Activated CD4-positive, alpha-beta T cell treated with anti-CD3 and anti-CD28 coated beads for 4 hours (primary cell): ENCODE measurements at regions not wholly inside any gene's neighbourhood (a gene's known extent, or its start where the extent isn't known, plus 50 kb on each side); places are given as distances from the start of the nearest gene placed in this dataset.

Experiments used
- DNase-seq, 2 donors: peaks; one replicate each; pipeline ENCODE4 v3.0.0-alpha.2; 2020

GRCh38 chr2:128640845-128641360, 322.2 kb upstream of the HS6ST1 start:
- no peak for DNase-seq

DNA sequence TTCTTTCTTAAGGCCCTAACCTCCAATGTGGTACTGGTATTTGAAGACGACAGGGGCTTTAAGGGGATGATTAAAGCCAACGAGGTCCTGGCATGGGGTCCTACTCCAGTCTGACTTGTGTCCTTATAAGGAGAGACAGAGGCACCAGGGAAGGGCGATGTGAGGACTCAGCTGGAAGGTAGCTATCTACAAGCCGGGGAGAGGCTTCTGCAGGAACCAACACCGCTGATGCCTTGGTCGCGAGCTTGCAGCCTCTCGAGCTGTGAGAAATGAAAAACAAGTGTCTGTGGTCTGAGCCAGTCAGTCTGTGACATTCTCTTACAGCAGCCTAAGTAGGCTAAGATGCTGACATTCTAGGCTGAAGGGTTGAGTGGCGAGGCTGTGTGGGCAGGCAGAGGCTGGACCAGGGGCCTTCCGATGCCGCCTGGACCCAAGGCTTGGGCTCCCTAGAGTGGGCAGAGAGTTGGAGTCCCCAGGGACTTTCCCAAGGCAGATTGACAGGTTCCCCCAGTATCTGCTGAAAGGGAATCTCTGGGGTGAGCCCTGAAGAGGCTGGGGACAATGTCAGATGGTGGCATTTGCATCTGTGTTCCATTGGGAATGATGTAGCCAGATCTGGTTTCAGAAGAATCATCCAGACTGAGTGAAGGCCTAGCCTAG, 322.9 kb upstream of the HS6ST1 start:
- no peak for DNase-seq

DNA sequence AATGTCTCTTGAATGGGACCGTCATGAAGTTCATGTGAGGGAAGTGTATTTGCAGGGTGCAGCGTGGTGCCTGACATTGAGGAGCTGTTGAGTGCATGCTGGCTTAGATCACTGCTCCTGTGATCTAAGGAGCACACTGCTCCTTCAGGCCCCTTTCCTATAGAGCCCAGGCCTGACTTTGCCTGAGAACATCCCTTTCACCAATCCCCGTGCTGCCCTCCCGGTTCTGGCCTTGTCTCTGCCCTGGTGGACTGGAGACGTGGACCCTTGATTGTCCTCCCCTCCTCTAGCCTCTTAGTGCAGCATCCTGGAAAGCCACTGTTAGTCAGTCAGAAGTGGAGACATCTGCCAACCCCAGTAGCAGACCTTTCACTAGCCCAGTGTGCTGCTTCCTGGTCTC, 323.6 kb upstream of the HS6ST1 start:
- no peak for DNase-seq

DNA sequence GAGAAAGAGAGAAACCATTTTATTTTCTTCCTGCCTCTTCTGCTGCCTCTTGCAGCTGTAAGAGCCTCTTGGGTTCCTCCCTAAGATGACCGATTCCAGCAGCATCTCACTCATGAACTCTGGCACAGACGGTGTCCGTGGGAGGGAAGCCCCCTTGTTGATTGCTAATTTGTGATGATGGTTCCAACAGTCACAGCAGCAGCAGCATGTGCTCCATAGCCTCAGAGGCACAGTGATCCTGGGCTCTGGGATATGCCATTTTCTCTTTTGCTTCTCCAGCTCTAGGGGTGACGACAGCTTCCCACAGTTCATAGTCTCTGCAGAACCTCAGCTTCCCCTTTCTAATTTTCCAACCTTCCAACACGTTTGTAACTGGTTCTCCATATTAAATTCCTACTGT, 324.2 kb upstream of the HS6ST1 start:
- DNase-seq, result no peak

- no peak for DNase-seq
Measured at GRCh38 chr2:128643221-128644065, 324.8 kb upstream of the HS6ST1 start.

- no peak for DNase-seq
Measured at GRCh38 chr2:128644156-128644555, 325.5 kb upstream of the HS6ST1 start.

DNA sequence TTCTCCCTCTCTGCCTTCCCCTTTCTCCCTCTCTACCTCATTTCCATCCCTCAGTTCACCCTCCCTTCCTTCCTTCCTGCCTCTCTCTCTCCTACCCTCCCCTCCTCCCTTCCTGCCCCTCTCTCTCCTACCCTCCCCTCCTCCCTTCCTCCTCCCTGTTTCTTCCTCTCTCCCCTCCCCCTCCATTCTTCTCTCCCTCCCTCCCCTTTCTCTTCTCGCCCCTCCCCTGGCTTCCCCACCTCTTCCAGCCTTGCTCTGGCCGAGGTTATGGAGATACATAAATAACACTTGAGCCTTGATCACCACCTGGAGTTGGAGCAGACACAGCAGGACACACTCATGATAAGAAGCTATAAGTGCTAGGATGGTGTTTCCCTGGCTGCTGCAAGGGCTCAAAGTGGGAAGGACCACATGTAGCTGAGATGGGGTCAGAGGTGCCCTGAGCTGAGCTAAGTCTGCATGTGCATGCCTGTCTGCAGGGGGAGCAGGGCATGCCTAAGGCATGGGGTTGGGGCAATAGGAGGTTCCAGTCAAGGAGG, 326.1 kb upstream of the HS6ST1 start:
- DNase-seq, result no peak

DNA sequence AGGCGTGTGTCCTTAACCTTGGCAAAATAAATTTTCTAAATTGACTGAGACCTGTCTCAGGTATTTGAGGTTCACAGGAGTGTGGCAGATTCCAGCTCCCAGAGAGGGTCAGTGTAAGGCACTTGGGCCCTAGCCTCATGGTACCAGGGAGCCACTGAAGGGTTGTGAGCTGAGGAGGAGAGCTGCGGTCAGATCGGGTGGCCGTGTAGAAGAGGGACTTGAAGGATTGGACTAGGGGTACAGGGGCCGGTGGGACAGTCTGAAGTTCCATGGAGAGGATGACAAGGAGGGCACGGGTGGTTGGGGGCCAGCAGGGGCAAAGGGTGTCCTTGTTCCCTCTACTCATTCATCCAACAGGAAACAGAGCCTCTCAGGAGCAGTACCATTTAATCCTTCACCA, 327.0 kb upstream of the HS6ST1 start:
- no peak for DNase-seq

GRCh38 chr2:128646091-128646490, 327.4 kb upstream of the HS6ST1 start:
- DNase-seq, result no peak

DNA sequence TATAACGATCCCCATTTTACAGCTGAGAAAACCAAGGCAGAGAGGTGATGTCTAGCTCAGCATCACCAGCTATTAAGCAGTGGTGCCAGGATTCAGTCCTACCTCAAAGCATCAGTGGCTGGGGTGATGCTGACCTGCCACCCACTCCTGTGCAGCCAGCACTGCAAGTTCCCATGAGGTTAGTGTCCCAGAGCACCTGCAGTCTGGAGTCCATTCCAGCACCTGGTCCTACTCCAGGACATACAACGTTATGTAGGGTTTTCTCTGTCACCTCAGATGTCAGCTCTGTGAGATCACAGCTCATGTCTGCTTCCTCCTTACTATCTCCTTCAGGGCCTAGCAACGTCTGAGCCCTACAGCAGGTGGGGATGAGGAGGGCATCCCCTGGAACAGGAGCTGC, 328.0 kb upstream of the HS6ST1 start:
- no peak for DNase-seq

- no peak for DNase-seq
Measured at GRCh38 chr2:128651000-128651399, 332.3 kb upstream of the HS6ST1 start.

- no peak for DNase-seq
Measured at GRCh38 chr2:128654408-128654807, 335.7 kb upstream of the HS6ST1 start.

DNA sequence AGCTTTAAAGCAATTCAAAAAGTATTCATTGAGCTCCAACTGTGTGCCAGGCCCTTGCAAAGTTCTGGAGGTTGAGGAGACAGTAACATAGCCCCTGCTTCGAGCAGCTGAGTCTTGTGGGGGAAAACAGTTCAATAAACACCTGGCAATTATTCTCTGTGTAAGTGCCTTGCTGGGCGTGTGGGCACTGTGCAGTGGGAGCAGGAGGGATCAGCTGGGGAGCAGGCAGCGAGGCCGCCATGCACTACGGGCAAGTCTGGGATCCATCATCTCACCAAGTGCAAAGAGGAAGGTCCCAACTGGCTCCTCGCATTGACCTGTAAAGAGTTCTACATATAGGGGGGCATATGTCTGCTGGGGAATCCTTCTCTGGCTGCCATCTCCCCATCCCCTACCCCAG, 342.2 kb upstream of the HS6ST1 start:
- no peak for DNase-seq

GRCh38 chr2:128661311-128661710, 342.6 kb upstream of the HS6ST1 start:
- no peak for DNase-seq

- no peak for DNase-seq
Measured at GRCh38 chr2:128662051-128662471, 343.4 kb upstream of the HS6ST1 start.

DNA sequence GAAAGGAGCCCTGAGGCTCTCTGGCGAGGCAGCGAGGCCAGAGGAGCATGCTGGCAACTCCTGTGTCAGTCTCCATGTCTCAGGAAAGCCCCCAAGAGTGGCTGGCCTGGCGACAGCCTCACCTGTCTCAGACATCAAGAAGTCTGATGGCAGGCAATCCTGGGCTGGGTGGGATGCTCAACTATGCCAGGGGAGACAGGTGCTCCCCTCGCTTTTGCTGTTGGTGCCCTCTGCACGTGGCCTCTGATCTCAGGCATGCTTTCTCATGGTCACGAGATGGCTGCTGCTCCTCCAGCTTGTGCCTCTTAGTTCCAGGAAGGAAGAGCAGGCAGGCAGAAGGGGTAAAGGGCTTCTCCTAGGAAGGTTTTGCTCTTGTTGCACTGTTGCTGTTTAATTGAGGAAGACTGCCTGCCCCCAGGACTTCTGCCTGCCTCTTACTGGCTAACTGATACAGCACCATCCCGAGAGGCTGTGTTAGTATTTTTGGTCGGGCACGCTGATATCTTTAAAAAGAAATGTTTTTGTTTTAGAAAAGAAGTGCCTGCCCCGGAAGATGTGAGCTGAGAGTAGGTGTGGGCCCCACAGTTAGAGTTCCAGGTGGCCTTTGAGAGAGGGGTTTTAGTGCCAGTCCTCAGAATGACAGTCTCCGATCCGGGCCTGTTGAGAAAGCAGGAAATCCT, 344.8 kb upstream of the HS6ST1 start:
- DNase-seq, result no peak

- no peak for DNase-seq
Measured at GRCh38 chr2:128664499-128664971, 345.9 kb upstream of the HS6ST1 start.

- DNase-seq, result no peak
Measured at GRCh38 chr2:128665113-128665512, 346.4 kb upstream of the HS6ST1 start.

DNA sequence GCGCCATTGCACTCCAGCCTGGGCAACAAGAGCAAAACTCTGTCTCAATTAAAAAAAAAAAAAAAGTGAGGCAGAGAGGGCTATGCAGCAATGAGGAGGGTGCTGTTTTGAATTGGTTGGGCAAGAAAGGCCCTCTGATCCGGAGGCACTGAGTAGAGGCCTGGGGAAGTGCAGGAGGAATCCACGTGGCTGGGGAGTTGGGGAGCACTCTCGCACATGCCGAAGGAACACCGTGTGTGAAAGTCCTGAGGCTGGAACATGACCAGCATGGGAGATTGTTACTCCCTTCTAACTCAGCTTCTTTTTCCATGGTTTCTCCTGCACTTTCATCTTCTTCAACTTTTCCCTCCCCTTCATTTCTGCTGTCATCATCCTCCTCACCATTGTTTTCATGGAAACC, 347.9 kb upstream of the HS6ST1 start:
- DNase-seq, result no peak

GRCh38 chr2:128667391-128667790, 348.7 kb upstream of the HS6ST1 start:
- DNase-seq, result no peak

GRCh38 chr2:128668946-128669345, 350.3 kb upstream of the HS6ST1 start:
- no peak for DNase-seq

DNA sequence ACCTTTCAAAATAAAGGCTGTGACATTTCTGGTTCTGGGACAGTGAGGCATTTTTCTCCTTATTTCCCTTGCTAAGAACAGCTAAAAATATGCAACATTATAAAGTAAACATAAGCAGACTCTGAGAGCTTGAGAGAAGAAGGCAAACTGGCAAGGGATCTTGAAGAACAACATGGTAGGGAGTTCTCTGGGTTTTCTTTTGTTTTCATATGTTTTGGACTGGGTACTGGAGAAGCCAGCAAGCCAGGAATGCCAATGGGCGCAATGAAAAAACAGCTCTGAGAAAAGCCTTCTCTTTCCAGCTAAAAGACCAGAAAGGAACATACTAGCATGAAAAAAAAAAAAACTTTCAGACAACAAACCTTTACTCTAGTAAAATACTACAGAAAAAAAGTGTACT, 351.4 kb upstream of the HS6ST1 start:
- no peak for DNase-seq
